ENCODE measurements at regions not wholly inside any gene's neighbourhood (a gene's known extent, or its start where the extent isn't known, plus 50 kb on each side); places are given as distances from the start of the nearest gene placed in this dataset.

GRCh38 chr20:11426948-11427347 lies 490.7 kb upstream of the BTBD3 start:
- DNase-seq (ENCODE audit: low read depth) = no peak
- no peak overlapping the region for H3K4me3 ChIP-seq (replicated peaks; ENCODE audit: low read depth, low read length)
- no peak for TF ChIP-seq CTCF (IDR thresholded peaks at IDR 0.05; ENCODE audit: low read length, missing control alignments)

GRCh38 chr20:11429168-11429567 lies 488.5 kb upstream of the BTBD3 start:
- H3K4me3 ChIP-seq (replicated peaks; ENCODE audit: low read depth, low read length) = no peak overlapping the region
- DNase-seq (ENCODE audit: low read depth) = no peak
- TF ChIP-seq CTCF (IDR thresholded peaks at IDR 0.05; ENCODE audit: low read length, missing control alignments) = no peak

- TF ChIP-seq CTCF (IDR thresholded peaks at IDR 0.05; ENCODE audit: low read length, missing control alignments) = no peak
- DNase-seq (ENCODE audit: low read depth) = no peak
- no peak overlapping the region for H3K4me3 ChIP-seq (replicated peaks; ENCODE audit: low read depth, low read length)
These were observed 487.7 kb upstream of the BTBD3 start for GRCh38 chr20:11429889-11430519.

- DNase-seq (ENCODE audit: low read depth) = no peak
- no peak for TF ChIP-seq CTCF (IDR thresholded peaks at IDR 0.05; ENCODE audit: low read length, missing control alignments)
- no peak overlapping the region for H3K4me3 ChIP-seq (replicated peaks; ENCODE audit: low read depth, low read length)
These were observed 487.0 kb upstream of the BTBD3 start for GRCh38 chr20:11430652-11431051.

DNA sequence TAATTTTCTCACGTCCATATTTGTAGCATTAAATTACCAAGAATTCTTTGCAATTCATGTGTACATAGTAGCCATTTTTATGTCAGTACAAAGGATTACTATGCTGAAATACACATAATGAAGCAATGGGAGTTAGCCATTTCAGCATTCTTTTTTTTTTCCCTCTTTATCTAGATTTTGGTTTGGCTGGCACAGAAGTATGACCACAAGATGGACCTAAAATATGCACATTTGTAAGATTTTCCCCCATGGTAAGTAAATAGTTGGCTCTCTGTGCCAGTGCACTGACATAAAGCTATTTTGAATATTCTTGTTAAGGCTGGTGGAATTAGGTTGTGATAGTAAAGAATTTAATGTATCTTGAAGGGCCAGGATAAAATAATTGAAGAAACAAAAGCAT lies 486.1 kb upstream of the BTBD3 start:
- DNase-seq (ENCODE audit: low read depth) = peak; percentile 71
- no peak for TF ChIP-seq CTCF (IDR thresholded peaks at IDR 0.05; ENCODE audit: low read length, missing control alignments)

DNA sequence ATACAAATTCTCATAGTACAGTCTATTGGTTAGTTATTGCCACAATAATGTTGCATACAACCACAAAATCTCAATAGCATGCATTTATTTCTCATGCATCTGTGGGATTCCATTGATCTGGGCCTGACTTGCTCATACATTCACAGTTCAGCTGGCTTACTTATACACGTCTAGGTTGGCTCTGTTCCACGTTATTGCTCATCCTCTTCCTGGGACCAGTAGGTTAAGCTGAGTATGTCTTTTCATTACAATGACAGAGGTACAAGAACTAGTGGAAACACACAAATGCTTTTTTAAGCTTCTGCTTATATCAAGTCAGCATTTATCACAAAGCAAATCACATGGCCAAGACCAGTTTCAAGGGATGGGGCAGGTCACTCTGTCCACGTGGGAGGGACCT lies 485.3 kb upstream of the BTBD3 start:
- H3K4me3 ChIP-seq (replicated peaks; ENCODE audit: low read depth, low read length) = no peak overlapping the region
- no peak for TF ChIP-seq CTCF (IDR thresholded peaks at IDR 0.05; ENCODE audit: low read length, missing control alignments)
- DNase-seq (ENCODE audit: low read depth) = peak; percentile 81

More for the DNA sequence above, 486.1 kb upstream of the BTBD3 start:
- H3K4me3 ChIP-seq (replicated peaks; ENCODE audit: low read depth, low read length) = no peak overlapping the region

All from fibroblast of pulmonary artery (primary cell).